ENCODE measurements at regions not wholly inside any gene's neighbourhood (a gene's known extent, or its start where the extent isn't known, plus 50 kb on each side); places are given as distances from the start of the nearest gene placed in this dataset.

GRCh38 chr12:58544281-58544680, 376.0 kb downstream of the LRIG3 start:
- DNase-seq, result no peak

- DNase-seq, result no peak
Measured at GRCh38 chr12:58547217-58547616, 373.1 kb downstream of the LRIG3 start.

- no peak for DNase-seq
Measured at GRCh38 chr12:58548801-58549200, 371.5 kb downstream of the LRIG3 start.

GRCh38 chr12:58554522-58555157, 365.7 kb downstream of the LRIG3 start:
- no peak for DNase-seq

- no peak for DNase-seq
Measured at GRCh38 chr12:58557171-58557570, 363.1 kb downstream of the LRIG3 start.

- DNase-seq, result no peak
Measured at GRCh38 chr12:58557661-58558060, 362.6 kb downstream of the LRIG3 start.

- DNase-seq, result no peak
Measured at GRCh38 chr12:58563621-58564020, 356.7 kb downstream of the LRIG3 start.

- DNase-seq, result no peak
Measured at GRCh38 chr12:58564721-58565120, 355.6 kb downstream of the LRIG3 start.

GRCh38 chr12:58566599-58566998, 353.7 kb downstream of the LRIG3 start:
- no peak for DNase-seq

GRCh38 chr12:58567189-58567588, 353.1 kb downstream of the LRIG3 start:
- DNase-seq, result no peak

GRCh38 chr12:58570411-58570810, 349.9 kb downstream of the LRIG3 start:
- no peak for DNase-seq

- DNase-seq, result no peak
Measured at GRCh38 chr12:58575256-58575655, 345.0 kb downstream of the LRIG3 start.

GRCh38 chr12:58576081-58576480, 344.2 kb downstream of the LRIG3 start:
- no peak for DNase-seq

- DNase-seq, result no peak
Measured at GRCh38 chr12:58576916-58577315, 343.4 kb downstream of the LRIG3 start.

GRCh38 chr12:58580095-58580494, 340.2 kb downstream of the LRIG3 start:
- no peak for DNase-seq

GRCh38 chr12:58583529-58583928, 336.8 kb downstream of the LRIG3 start:
- DNase-seq, result no peak

- no peak for DNase-seq
Measured at GRCh38 chr12:58583940-58584339, 336.4 kb downstream of the LRIG3 start.

- DNase-seq, result peak; percentile 21
Measured at GRCh38 chr12:58584880-58585279, 335.4 kb downstream of the LRIG3 start.

GRCh38 chr12:58586762-58587161, 333.5 kb downstream of the LRIG3 start:
- DNase-seq, result no peak

- no peak for DNase-seq
Measured at GRCh38 chr12:58588770-58589169, 331.5 kb downstream of the LRIG3 start.

- no peak for DNase-seq
Measured at GRCh38 chr12:58592475-58593207, 327.7 kb downstream of the LRIG3 start.

- no peak for DNase-seq
Measured at GRCh38 chr12:58593557-58594304, 326.6 kb downstream of the LRIG3 start.

GRCh38 chr12:58596381-58596780, 323.9 kb downstream of the LRIG3 start:
- DNase-seq, result no peak

- DNase-seq, result no peak
Measured at GRCh38 chr12:58601529-58601928, 318.8 kb downstream of the LRIG3 start.
